SKM-1 (cell line): ENCODE measurements at regions not wholly inside any gene's neighbourhood (a gene's known extent, or its start where the extent isn't known, plus 50 kb on each side); places are given as distances from the start of the nearest gene placed in this dataset.
"Not testable (repeated sequence)": the region's sequence is repeated elsewhere in the genome, so short reads cannot be mapped to it uniquely, and the experiment has no call there.

Source experiments
- DNase-seq: peaks from one replicate; lab custom pipeline; 2025; ENCODE audit not compliant: unreplicated experiment; lab: John Stamatoyannopoulos, UW

GRCh38 chr16:60302676-60303075 lies 1568.6 kb upstream of the GOT2 start:
- no peak for DNase-seq

GRCh38 chr16:60302261-60302660 lies 1568.1 kb upstream of the GOT2 start:
- no peak for DNase-seq

- no peak for DNase-seq
Observed at GRCh38 chr16:60299241-60299776, 1565.2 kb upstream of the GOT2 start.

- DNase-seq, result no peak
Observed at GRCh38 chr16:60295451-60295850, 1561.3 kb upstream of the GOT2 start.

GRCh38 chr16:60285794-60286193 lies 1551.7 kb upstream of the GOT2 start:
- DNase-seq, result no peak

- DNase-seq, result no peak
Observed at GRCh38 chr16:60279061-60279665, 1545.0 kb upstream of the GOT2 start.

GRCh38 chr16:60274431-60275019 lies 1540.4 kb upstream of the GOT2 start:
- no peak for DNase-seq

- DNase-seq, result no peak
Observed at GRCh38 chr16:60271781-60272180, 1537.7 kb upstream of the GOT2 start.

- no peak for DNase-seq
Observed at GRCh38 chr16:60271025-60271771, 1537.1 kb upstream of the GOT2 start.

GRCh38 chr16:60261425-60261824 lies 1527.3 kb upstream of the GOT2 start:
- no peak for DNase-seq

- DNase-seq, result no peak
Observed at GRCh38 chr16:60259956-60260355, 1525.8 kb upstream of the GOT2 start.

- DNase-seq, result no peak
Observed at GRCh38 chr16:60246086-60246485, 1512.0 kb upstream of the GOT2 start.

GRCh38 chr16:60241671-60242070 lies 1507.6 kb upstream of the GOT2 start:
- DNase-seq, result no peak

GRCh38 chr16:60230666-60231065 lies 1496.5 kb upstream of the GOT2 start:
- no peak for DNase-seq

GRCh38 chr16:60225541-60225940 lies 1491.4 kb upstream of the GOT2 start:
- DNase-seq, result no peak

- DNase-seq, result no peak
Observed at GRCh38 chr16:60217787-60218186, 1483.7 kb upstream of the GOT2 start.

- DNase-seq, result no peak
Observed at GRCh38 chr16:60214311-60214710, 1480.2 kb upstream of the GOT2 start.

- no peak for DNase-seq
Observed at GRCh38 chr16:60206516-60206915, 1472.4 kb upstream of the GOT2 start.

GRCh38 chr16:60204181-60204580 lies 1470.1 kb upstream of the GOT2 start:
- no peak for DNase-seq

- no peak for DNase-seq
Observed at GRCh38 chr16:60203525-60204124, 1469.5 kb upstream of the GOT2 start.

GRCh38 chr16:60200729-60201128 lies 1466.6 kb upstream of the GOT2 start:
- not testable (repeated sequence) for DNase-seq

GRCh38 chr16:60200161-60200560 lies 1466.0 kb upstream of the GOT2 start:
- no peak for DNase-seq
